T-helper 9 cell (primary cell): ENCODE measurements at regions not wholly inside any gene's neighbourhood (a gene's known extent, or its start where the extent isn't known, plus 50 kb on each side); places are given as distances from the start of the nearest gene placed in this dataset.
"Not testable (repeated sequence)": the region's sequence is repeated elsewhere in the genome, so short reads cannot be mapped to it uniquely, and the experiment has no call there.

Experiments
- DNase-seq: peaks from one replicate; pipeline ENCODE4 v3.0.0-alpha.2; 2020

- no peak for DNase-seq
These were observed 441.7 kb downstream of the PRDM2 start for GRCh38 chr1:14141656-14142055.

- no peak for DNase-seq
These were observed 442.6 kb downstream of the PRDM2 start for GRCh38 chr1:14142397-14143100.

DNA sequence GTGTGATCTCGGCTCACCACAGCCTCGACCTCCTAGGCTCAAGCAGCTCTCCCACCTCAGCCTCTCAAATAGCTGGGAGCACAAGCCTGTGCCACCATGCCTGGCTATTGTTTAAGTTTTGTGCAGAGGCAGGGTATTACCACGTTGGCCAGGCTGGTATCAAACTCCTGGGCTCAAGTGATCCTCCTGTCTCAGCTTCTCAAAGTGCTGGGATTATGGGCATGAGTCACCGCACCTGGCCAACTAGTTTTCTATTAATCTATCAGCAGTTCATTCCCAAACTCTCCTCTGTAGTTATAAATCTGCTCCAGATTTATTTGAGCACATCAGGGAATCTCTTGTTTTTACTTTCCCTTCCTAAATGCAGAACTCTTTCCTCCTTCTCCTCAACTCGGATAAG, 443.8 kb downstream of the PRDM2 start:
- no peak for DNase-seq

GRCh38 chr1:14148526-14148925, 448.5 kb downstream of the PRDM2 start:
- no peak for DNase-seq

GRCh38 chr1:14149431-14149830, 449.1 kb upstream of the KAZN start:
- DNase-seq, result no peak

- DNase-seq, result no peak
These were observed 441.9 kb upstream of the KAZN start for GRCh38 chr1:14156543-14156942.

GRCh38 chr1:14160781-14161180, 437.7 kb upstream of the KAZN start:
- no peak for DNase-seq

DNA sequence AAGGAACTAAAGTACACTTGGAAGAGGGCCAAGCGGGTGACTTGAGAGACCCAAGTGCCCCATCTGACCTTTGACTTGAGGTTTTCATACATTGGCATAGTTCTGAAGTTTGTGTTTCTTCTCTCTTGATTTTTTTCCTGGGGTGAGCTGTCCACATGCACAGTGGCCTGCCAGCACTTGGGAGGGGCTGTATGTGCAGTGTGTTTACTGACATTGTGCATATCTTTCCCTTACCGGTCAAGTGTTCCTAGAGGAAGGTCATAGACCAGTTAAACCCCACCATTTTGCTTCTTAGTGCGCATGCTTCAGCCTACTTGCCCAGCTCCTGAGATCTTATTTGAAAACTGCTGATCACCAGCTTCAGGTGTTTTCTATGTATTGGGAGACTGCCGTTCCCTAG, 435.2 kb upstream of the KAZN start:
- DNase-seq, result no peak

- no peak for DNase-seq
These were observed 433.1 kb upstream of the KAZN start for GRCh38 chr1:14165371-14165801.

DNA sequence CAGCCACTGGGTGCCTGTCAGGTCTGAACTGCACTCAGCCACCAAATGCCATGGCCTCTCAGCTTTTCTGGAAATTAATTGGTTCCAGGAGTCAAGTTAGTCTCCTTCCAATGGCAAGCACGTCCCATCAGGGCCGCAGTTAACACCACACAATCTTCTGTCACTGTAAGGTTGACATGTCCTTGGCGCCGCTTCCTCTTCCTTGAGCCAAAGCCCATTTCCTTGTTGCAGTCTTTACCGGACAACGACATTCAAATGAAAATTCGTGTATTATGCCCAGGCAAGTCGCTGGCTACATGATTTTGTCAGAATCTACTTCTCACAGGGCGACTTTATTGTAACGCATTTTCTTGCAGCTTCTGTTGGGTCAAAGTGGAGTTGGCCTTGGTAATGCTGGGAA, 430.6 kb upstream of the KAZN start:
- DNase-seq, result no peak

- DNase-seq, result no peak
These were observed 430.0 kb upstream of the KAZN start for GRCh38 chr1:14168326-14169063.

DNA sequence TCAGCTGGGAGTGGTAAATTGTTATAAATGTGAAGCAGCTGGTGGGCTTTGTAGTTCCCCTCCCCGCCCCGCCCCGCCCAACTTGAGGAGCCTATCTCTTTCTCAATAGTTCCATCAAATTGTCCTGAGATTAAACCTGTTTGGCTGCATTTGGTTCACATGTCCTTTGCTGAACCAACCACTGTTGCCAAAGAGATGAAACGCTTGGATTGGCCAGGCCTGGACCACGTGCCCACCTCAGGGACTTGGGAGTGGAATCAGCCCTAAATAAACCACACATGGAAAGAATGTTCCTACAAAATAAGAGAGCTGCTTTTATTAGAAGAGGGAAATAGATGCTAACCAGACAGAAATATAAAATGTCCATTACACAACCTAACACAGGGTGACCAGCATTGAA, 424.9 kb upstream of the KAZN start:
- DNase-seq, result no peak

DNA sequence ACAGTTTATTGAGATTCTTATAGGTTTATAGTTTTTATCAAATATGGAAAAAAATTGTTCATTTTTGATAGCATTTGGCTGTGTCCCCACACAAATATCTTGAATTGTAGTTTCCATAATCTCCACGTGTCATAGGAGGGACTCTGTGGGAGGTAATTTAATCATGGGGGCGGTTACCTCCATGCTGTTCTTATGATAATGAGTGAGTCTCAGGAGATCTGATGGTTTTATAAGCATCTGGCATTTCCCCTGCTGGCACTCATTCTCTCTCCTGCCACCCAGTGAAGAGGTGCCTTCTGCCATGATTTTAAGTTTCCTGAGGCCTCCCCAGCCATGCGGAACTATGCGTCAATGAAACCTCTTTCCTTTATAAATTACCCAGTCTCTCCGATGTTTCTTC, 420.6 kb upstream of the KAZN start:
- not testable (repeated sequence) for DNase-seq

GRCh38 chr1:14180738-14181137, 417.7 kb upstream of the KAZN start:
- DNase-seq, result no peak

DNA sequence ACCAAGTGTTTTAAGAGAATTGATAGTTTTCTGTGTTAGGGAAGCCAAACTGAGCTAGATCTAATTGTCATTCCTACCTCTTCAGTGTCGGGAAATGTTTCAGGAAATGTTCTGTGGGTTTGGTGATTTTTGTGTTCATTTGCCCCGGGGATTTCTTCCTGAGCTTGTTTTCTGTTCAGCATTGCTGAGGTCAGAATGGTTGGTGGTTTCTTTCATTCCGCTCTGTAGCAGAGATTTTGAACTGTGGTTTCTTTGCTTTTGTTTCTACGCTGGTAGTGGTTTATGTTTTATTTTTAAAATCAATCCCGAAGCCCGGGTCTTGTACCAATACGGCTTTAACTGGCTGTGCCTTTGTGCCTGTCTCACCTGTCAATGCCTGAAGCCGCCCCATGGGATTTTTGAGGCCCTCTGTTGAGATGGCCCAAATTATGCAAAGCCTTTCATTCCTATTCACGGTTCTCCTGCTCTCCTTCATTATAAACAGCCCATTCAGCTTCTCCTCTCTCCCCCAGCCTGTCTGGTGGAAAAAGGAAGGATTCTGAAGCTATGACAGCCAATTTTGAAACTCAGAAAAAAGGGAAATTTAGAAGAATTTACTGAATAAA, 417.2 kb upstream of the KAZN start:
- DNase-seq, result no peak

GRCh38 chr1:14182856-14183255, 415.6 kb upstream of the KAZN start:
- no peak for DNase-seq

DNA sequence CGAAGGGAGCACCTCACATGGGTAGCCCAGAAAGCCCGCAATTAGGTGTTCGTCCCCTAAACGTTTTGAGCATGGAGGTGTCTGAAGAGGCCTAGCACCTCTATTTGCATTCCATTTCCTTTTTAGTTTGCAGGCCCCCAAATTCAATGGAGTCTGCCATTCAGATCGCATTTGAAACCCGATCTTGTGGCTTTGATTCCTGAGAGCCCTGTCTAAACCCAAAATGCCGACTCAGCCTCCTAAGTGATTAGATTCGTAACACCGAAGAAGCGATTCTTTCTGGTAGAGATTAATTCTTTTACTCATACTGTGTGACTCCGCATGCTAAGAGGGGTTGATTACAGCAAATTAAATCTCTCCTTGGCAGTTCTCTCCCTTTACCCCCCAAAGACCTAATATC, 415.2 kb upstream of the KAZN start:
- DNase-seq, result no peak

- DNase-seq, result no peak
These were observed 414.0 kb upstream of the KAZN start for GRCh38 chr1:14184454-14184853.

GRCh38 chr1:14189381-14189780, 409.1 kb upstream of the KAZN start:
- no peak for DNase-seq

- no peak for DNase-seq
These were observed 408.0 kb upstream of the KAZN start for GRCh38 chr1:14190508-14190907.

- DNase-seq, result no peak
These were observed 404.0 kb upstream of the KAZN start for GRCh38 chr1:14194511-14194910.

DNA sequence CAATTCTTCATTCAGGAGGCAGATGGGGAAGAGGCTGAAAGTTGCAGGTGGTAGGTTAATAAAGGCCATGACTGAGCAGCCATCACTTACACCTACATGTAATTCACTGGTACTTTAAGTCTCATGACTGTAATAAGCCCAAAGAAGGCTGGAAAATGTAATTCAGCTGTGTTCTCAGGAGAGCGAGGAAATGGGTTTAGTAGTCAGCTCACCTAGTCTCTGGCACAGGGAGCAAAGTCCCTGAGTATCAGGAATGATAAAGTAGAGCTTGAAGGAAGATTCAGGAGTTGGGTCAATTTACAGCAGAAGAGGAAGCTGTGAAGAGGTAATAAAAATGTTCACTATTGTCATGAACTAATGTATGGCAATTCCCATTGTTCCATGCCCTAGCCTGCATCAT, 393.4 kb upstream of the KAZN start:
- DNase-seq, result no peak

DNA sequence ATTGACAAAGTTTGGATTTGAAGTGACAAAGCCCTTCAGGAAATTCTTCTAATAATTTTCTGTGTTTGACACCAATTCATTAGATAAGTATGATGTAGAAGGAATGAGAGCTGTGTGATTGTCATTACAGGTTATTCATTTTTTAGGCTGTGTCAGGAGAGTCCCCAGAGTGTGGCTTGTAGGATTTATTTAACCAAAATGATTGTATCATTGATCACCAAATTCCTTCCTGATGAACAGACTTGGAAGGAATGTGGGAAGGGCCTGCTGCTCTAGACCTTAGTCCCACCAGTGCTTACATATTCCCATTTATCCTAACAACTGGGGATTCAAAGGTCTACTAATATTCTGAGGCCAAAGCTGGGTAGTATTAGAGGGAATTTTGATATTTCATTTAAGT, 383.3 kb upstream of the KAZN start:
- DNase-seq, result no peak

- DNase-seq, result no peak
These were observed 381.1 kb upstream of the KAZN start for GRCh38 chr1:14217384-14217783.
